ENCODE measurements at regions not wholly inside any gene's neighbourhood (a gene's known extent, or its start where the extent isn't known, plus 50 kb on each side); places are given as distances from the start of the nearest gene placed in this dataset.
A peak's percentile ranks its signal among the peaks of the same experiment; 100 is the strongest.
"Not testable (repeated sequence)": the region's sequence is repeated elsewhere in the genome, so short reads cannot be mapped to it uniquely, and the experiment has no call there.

GRCh38 chr13:28579322-28579721 is 79.6 kb upstream of the POMP start:
- Histone ChIP-seq H3K4me3 (no peak overlapping the region), H3K4me1 (no peaks in the 10 kb centered on the region), H3K27me3 (no peaks in the 10 kb centered on the region), H3K9me3 (no peaks in the 10 kb centered on the region), H3K27ac (no peak overlapping the region), H3K36me3 (no peaks in the 10 kb centered on the region)
- no peak for TF ChIP-seq CTCF (IDR thresholded peaks at IDR 0.05)
- no peak for DNase-seq (ENCODE audit: low spot score)

- Histone ChIP-seq H3K27me3 (no peaks in the 10 kb centered on the region), H3K36me3 (no peaks in the 10 kb centered on the region), H3K4me3 (no peak overlapping the region), H3K4me1 (no peaks in the 10 kb centered on the region), H3K9me3 (no peaks in the 10 kb centered on the region), H3K27ac (no peak overlapping the region)
- no peak for TF ChIP-seq CTCF (IDR thresholded peaks at IDR 0.05)
- no peak for DNase-seq (ENCODE audit: low spot score)
Measured at GRCh38 chr13:28576067-28576466, 81.1 kb upstream of the FLT1 start.

GRCh38 chr13:28575200-28575599 is 80.3 kb upstream of the FLT1 start:
- Histone ChIP-seq H3K4me3 (no peak overlapping the region), H3K27me3 (no peaks in the 10 kb centered on the region), H3K27ac (no peak overlapping the region), H3K4me1 (no peaks in the 10 kb centered on the region), H3K36me3 (no peaks in the 10 kb centered on the region), H3K9me3 (no peaks in the 10 kb centered on the region)
- TF ChIP-seq CTCF (IDR thresholded peaks at IDR 0.05): no peak
- DNase-seq (ENCODE audit: low spot score): no peak

GRCh38 chr13:28574617-28575142 is 79.8 kb upstream of the FLT1 start:
- Histone ChIP-seq H3K36me3 (no peaks in the 10 kb centered on the region), H3K4me3 (no peak overlapping the region), H3K9me3 (no peaks in the 10 kb centered on the region), H3K27ac (no peak overlapping the region), H3K27me3 (no peaks in the 10 kb centered on the region), H3K4me1 (no peaks in the 10 kb centered on the region)
- DNase-seq (ENCODE audit: low spot score): peak; percentile 70
- no peak for TF ChIP-seq CTCF (IDR thresholded peaks at IDR 0.05)

- Histone ChIP-seq H3K9me3 (no peaks in the 10 kb centered on the region), H3K36me3 (no peaks in the 10 kb centered on the region), H3K4me3 (no peak overlapping the region), H3K4me1 (no peaks in the 10 kb centered on the region), H3K27me3 (no peaks in the 10 kb centered on the region), H3K27ac (no peak overlapping the region)
- no peak for DNase-seq (ENCODE audit: low spot score)
- TF ChIP-seq CTCF (IDR thresholded peaks at IDR 0.05): no peak
Measured at GRCh38 chr13:28573595-28574373, 78.9 kb upstream of the FLT1 start.

GRCh38 chr13:28572871-28573270 is 77.9 kb upstream of the FLT1 start:
- Histone ChIP-seq H3K27ac (no peak overlapping the region), H3K4me1 (peaks cover 0 to 9% of the 10 kb centered on the region in 2 donors), H3K36me3 (no peaks in the 10 kb centered on the region), H3K4me3 (no peak overlapping the region), H3K9me3 (no peaks in the 10 kb centered on the region), H3K27me3 (no peaks in the 10 kb centered on the region)
- no peak for TF ChIP-seq CTCF (IDR thresholded peaks at IDR 0.05)
- no peak for DNase-seq (ENCODE audit: low spot score)

- not testable (repeated sequence) for H3K9me3 ChIP-seq
Measured at GRCh38 chr13:28570356-28570755, 75.4 kb upstream of the FLT1 start.

More at GRCh38 chr13:28570356-28570755, 75.4 kb upstream of the FLT1 start:
- DNase-seq (ENCODE audit: low spot score); H3K27ac ChIP-seq; H3K36me3 ChIP-seq; H3K4me3 ChIP-seq; H3K27me3 ChIP-seq: not testable (repeated sequence)
- H3K4me1 ChIP-seq: peaks cover 0 to 11% of the 10 kb centered on the region in 2 donors
